ENCODE measurements at regions not wholly inside any gene's neighbourhood (a gene's known extent, or its start where the extent isn't known, plus 50 kb on each side); places are given as distances from the start of the nearest gene placed in this dataset.

GRCh38 chr6:65816991-65817390, 110.0 kb upstream of the EYS start (continued):
- TF ChIP-seq MAFK (IDR thresholded peaks at IDR 0.05; ENCODE audit: low read depth, low read length): no peak

DNA sequence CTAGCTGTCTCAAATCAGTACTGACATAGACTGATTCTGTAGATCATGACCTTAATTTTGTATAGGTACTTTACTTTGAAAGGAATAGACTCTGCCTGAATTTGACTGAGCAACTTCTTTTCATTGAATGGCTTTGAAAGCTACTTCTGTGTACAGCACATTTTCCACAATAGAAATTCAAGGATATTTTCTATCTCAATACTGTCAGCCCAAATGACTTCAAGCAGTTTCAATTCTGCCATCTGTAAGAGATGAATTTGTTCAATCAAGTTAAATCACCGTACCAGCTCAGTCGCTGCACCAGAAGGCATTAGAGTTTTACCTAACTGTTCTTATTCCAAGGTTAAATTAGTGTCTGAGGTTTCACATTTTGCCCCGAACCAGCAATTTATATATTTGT, 107.0 kb upstream of the EYS start:
- Histone ChIP-seq H3K9me3 (ENCODE audit: insufficient read depth in 2 of 2, low read depth in 1 of 2, low read length in 1 of 2) (no peaks in the 10 kb centered on the region), H3K56ac (replicated peaks; ENCODE audit: insufficient read length, low read depth, low read length) (no peak overlapping the region), H2BK15ac (ENCODE audit: low read length) (no peak overlapping the region), H2BK5ac (ENCODE audit: low read depth, low read length) (no peak overlapping the region), H2BK12ac (ENCODE audit: low read depth, low read length) (no peak overlapping the region), H3K23me2 (ENCODE audit: low read depth, low read length) (no peaks in the 10 kb centered on the region), H4K20me1 (replicated peaks in 1 of 2; ENCODE audit: control insufficient read depth in 1 of 2, insufficient read depth in 2 of 2, low read length in 2 of 2) (no peaks in the 10 kb centered on the region), H3K79me2 (ENCODE audit: control insufficient read depth in 1 of 2, insufficient read depth in 2 of 2, low read length in 2 of 2) (no peaks in the 10 kb centered on the region), H3K14ac (ENCODE audit: insufficient read length) (no peak overlapping the region), H3K4me3 (ENCODE audit: extremely low read depth in 1 of 4, insufficient read depth in 2 of 4, low read depth in 3 of 4, low read length in 4 of 4) (no peak overlapping the region), H2BK120ac (replicated peaks; ENCODE audit: low read depth, low read length) (no peak overlapping the region), H3K23ac (ENCODE audit: insufficient read length) (no peak overlapping the region), H3K27ac (ENCODE audit: low read depth, low read length) (no peak overlapping the region), H4K8ac (ENCODE audit: extremely low read depth, insufficient read depth, low read length) (no peak overlapping the region), H2BK20ac (ENCODE audit: low read length) (no peak overlapping the region), H3K36me3 (ENCODE audit: control insufficient read depth in 2 of 4, insufficient read depth in 4 of 4, low read length in 3 of 4) (no peaks in the 10 kb centered on the region), H4K91ac (replicated peaks; ENCODE audit: insufficient read length, low read length) (no peak overlapping the region), H3K18ac (ENCODE audit: extremely low read depth, low read length) (no peak overlapping the region), H3K79me1 (ENCODE audit: low read depth, low read length) (no peaks in the 10 kb centered on the region), H2AFZ (ENCODE audit: low read length) (peak overlapping the region; percentile 80; the same call in 1 of the 2 replicates), H3K27me3 (replicated peaks in 1 of 4; ENCODE audit: control insufficient read depth in 3 of 4, extremely low read depth in 1 of 4, insufficient read depth in 3 of 4, low read length in 3 of 4) (no peaks in the 10 kb centered on the region), H3K4ac (replicated peaks; ENCODE audit: insufficient read length, low read depth, low read length) (no peak overlapping the region), H3K9ac (replicated peaks in 1 of 4; ENCODE audit: extremely low read depth in 1 of 4, low read depth in 3 of 4, low read length in 3 of 4) (no peak overlapping the region), H4K5ac (ENCODE audit: insufficient read length, low read depth, low read length) (no peak overlapping the region), H3K4me2 (ENCODE audit: insufficient read depth in 1 of 2, low read depth in 2 of 2, low read length in 2 of 2) (no peak overlapping the region), H2AK5ac (ENCODE audit: low read depth, low read length) (no peak overlapping the region), H3K4me1 (replicated peaks in 1 of 4; ENCODE audit: control insufficient read depth in 3 of 4, insufficient read depth in 4 of 4, low read length in 3 of 4) (no peaks in the 10 kb centered on the region)
- TF ChIP-seq BCL11A (IDR thresholded peaks at IDR 0.05; ENCODE audit: low read depth in 2 of 2, low read length in 2 of 2): no peak
- TF ChIP-seq RBBP5 (IDR thresholded peaks at IDR 0.05; ENCODE audit: borderline replicate concordance, low read depth, low read length): no peak
- TF ChIP-seq CEBPB (IDR thresholded peaks at IDR 0.05; ENCODE audit: low read depth, low read length): no peak
- TF ChIP-seq CREB1 (IDR thresholded peaks at IDR 0.05): no peak
- no peak for TF ChIP-seq ASH2L (IDR thresholded peaks at IDR 0.05; ENCODE audit: low read length)
- TF ChIP-seq CBX5 (IDR thresholded peaks at IDR 0.05; ENCODE audit: low read depth, low read length): no peak
- no peak for TF ChIP-seq EP300 (IDR thresholded peaks at IDR 0.05; ENCODE audit: borderline replicate concordance in 1 of 2, low read depth in 2 of 2, low read length in 2 of 2)
- no peak for TF ChIP-seq KDM1A (IDR thresholded peaks at IDR 0.05; ENCODE audit: borderline replicate concordance, low read length)
- TF ChIP-seq YY1 (IDR thresholded peaks at IDR 0.05; ENCODE audit: low read depth, low read length): no peak
- DNase-seq (ENCODE audit: low read depth in 1 of 2, low spot score in 2 of 2): no peak
- 62% methylated on average over 3 of the region's 3 CpGs; no CpG with 5 or more reads in 1 of the 2 experiments for WGBS, 2 experiments (ENCODE audit: extremely low coverage in 1 of 2, insufficient coverage in 1 of 2, insufficient read length in 1 of 2, insufficient replicate concordance in 2 of 2, low coverage in 1 of 2, low lambda C conversion rate in 2 of 2, missing lambda C conversion rate in 1 of 2)
- ChIA-PET CTCF (ENCODE audit: partially characterized antibody) (interaction anchor here (1.2 kb wide), 1 partner anchor 142 kb away, joined by 4 read pairs; no protein-coding TSS in a partner anchor), POLR2A (ENCODE audit: partially characterized antibody) (no interaction called here)
- no peak for FAIRE-seq

Measured in H1 (cell line).